ENCODE measurements at regions not wholly inside any gene's neighbourhood (a gene's known extent, or its start where the extent isn't known, plus 50 kb on each side); places are given as distances from the start of the nearest gene placed in this dataset.

GRCh38 chr4:19366916-19367315 lies 884.8 kb upstream of the SLIT2 start:
- no peak for TF ChIP-seq CTCF (IDR thresholded peaks at IDR 0.05 in 2 of 3, conservative IDR thresholded peaks at IDR 0.05 in 1 of 3; ENCODE audit: control insufficient read depth in 2 of 3, extremely low read depth in 1 of 3, insufficient read depth in 1 of 3, low read depth in 3 of 3, low read length in 3 of 3)
- TF ChIP-seq RAD51 (IDR thresholded peaks at IDR 0.05) = no peak
- TF ChIP-seq BHLHE40 (IDR thresholded peaks at IDR 0.05; ENCODE audit: borderline replicate concordance in 1 of 2, low read depth in 2 of 2, low read length in 1 of 2) = no peak
- TF ChIP-seq NR2C2 (IDR thresholded peaks at IDR 0.05; ENCODE audit: borderline replicate concordance, control insufficient read depth, insufficient read length, low read depth) = no peak
- TF ChIP-seq BCLAF1 (IDR thresholded peaks at IDR 0.05) = no peak
- TF ChIP-seq KDM1A (IDR thresholded peaks at IDR 0.05; ENCODE audit: borderline replicate concordance) = no peak
- TF ChIP-seq, protein P1, sequence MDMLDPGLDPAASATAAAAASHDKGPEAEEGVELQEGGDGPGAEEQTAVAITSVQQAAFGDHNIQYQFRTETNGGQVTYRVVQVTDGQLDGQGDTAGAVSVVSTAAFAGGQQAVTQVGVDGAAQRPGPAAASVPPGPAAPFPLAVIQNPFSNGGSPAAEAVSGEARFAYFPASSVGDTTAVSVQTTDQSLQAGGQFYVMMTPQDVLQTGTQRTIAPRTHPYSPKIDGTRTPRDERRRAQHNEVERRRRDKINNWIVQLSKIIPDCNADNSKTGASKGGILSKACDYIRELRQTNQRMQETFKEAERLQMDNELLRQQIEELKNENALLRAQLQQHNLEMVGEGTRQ (IDR thresholded peaks at IDR 0.05; ENCODE audit: borderline replicate concordance, low read depth, low read length) = no peak
- TF ChIP-seq, protein P2, sequence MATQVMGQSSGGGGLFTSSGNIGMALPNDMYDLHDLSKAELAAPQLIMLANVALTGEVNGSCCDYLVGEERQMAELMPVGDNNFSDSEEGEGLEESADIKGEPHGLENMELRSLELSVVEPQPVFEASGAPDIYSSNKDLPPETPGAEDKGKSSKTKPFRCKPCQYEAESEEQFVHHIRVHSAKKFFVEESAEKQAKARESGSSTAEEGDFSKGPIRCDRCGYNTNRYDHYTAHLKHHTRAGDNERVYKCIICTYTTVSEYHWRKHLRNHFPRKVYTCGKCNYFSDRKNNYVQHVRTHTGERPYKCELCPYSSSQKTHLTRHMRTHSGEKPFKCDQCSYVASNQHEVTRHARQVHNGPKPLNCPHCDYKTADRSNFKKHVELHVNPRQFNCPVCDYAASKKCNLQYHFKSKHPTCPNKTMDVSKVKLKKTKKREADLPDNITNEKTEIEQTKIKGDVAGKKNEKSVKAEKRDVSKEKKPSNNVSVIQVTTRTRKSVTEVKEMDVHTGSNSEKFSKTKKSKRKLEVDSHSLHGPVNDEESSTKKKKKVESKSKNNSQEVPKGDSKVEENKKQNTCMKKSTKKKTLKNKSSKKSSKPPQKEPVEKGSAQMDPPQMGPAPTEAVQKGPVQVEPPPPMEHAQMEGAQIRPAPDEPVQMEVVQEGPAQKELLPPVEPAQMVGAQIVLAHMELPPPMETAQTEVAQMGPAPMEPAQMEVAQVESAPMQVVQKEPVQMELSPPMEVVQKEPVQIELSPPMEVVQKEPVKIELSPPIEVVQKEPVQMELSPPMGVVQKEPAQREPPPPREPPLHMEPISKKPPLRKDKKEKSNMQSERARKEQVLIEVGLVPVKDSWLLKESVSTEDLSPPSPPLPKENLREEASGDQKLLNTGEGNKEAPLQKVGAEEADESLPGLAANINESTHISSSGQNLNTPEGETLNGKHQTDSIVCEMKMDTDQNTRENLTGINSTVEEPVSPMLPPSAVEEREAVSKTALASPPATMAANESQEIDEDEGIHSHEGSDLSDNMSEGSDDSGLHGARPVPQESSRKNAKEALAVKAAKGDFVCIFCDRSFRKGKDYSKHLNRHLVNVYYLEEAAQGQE (IDR thresholded peaks at IDR 0.05; ENCODE audit: low read depth, low read length) = no peak
- no peak for TF ChIP-seq JUND (IDR thresholded peaks at IDR 0.05; ENCODE audit: low read depth, low read length)
- no peak for TF ChIP-seq NFYB (IDR thresholded peaks at IDR 0.05; ENCODE audit: insufficient read depth, low read depth, low read length)
- TF ChIP-seq, protein P3, sequence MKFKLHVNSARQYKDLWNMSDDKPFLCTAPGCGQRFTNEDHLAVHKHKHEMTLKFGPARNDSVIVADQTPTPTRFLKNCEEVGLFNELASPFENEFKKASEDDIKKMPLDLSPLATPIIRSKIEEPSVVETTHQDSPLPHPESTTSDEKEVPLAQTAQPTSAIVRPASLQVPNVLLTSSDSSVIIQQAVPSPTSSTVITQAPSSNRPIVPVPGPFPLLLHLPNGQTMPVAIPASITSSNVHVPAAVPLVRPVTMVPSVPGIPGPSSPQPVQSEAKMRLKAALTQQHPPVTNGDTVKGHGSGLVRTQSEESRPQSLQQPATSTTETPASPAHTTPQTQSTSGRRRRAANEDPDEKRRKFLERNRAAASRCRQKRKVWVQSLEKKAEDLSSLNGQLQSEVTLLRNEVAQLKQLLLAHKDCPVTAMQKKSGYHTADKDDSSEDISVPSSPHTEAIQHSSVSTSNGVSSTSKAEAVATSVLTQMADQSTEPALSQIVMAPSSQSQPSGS (IDR thresholded peaks at IDR 0.05; ENCODE audit: low read length) = no peak
- no peak for TF ChIP-seq DPF2 (IDR thresholded peaks at IDR 0.05)
- TF ChIP-seq E2F4 (IDR thresholded peaks at IDR 0.05; ENCODE audit: low read depth, low read length) = no peak

Measured in GM12878 (cell line).